ENCODE measurements at regions not wholly inside any gene's neighbourhood (a gene's known extent, or its start where the extent isn't known, plus 50 kb on each side); places are given as distances from the start of the nearest gene placed in this dataset.

DNA sequence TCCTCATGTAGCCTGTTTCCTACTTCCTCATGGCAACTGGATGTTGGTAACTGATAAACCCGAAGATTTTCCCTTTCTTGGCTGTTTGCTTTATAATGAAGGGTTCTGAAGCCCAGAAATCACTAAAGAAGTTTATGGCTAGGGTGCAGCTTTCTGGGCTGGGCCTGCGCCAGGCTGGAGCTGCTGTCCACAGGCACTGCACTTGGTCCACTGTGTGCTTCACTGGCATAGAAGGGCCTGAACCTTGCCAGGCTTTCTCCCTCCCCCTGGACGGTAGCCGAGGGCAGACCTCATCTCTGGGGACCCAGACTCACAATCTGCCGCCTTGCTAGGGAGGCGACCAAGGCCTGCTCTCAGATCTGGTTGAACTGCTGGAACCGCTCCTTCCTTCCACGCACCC, 133.3 kb upstream of the SPRED2 start:
- no peak for DNase-seq
- intact Hi-C loops (cut with DNase I), result no loop called here

DNA sequence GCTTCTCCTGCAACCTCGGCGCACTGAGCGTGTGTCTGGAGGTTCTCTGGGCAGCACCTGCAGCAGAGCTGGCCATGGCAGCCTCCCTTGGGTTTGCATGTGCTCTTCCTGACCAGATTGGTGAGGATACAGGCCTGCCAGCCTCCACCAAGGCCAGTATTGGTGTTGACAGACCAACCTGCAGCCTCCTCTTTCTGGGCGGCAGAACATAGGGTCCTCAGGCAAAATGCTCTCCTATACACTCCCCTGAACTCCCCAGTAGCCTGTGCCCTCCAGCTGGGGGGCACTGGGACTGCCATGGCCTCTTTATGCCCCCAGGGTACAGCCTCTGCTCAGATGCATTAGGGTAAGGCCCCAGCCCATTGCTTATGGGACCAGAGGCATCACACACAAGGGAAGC, 131.9 kb upstream of the SPRED2 start:
- no peak for DNase-seq
- intact Hi-C loops (cut with DNase I), result no loop called here

DNA sequence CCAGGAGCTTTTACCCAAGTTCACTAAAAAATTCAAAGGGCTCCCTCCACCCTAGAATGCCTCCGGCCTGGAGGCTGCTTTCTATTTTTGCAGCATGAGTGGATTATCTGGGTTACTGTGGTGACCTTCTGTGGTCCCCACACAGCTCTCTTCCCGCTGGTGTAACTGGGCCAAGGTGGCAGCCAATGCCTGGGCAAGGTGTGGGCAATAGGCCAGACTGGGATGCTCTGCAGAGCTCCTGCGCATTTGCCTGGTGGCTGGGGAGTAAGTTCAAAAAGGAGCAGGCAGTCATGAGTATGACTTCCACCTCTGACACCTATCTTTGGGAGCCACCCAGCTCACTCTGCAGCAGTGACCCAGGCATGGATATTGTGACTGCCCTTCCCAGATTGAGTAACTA, 130.5 kb upstream of the SPRED2 start:
- intact Hi-C loops (cut with DNase I), result no loop called here
- DNase-seq, result no peak

DNA sequence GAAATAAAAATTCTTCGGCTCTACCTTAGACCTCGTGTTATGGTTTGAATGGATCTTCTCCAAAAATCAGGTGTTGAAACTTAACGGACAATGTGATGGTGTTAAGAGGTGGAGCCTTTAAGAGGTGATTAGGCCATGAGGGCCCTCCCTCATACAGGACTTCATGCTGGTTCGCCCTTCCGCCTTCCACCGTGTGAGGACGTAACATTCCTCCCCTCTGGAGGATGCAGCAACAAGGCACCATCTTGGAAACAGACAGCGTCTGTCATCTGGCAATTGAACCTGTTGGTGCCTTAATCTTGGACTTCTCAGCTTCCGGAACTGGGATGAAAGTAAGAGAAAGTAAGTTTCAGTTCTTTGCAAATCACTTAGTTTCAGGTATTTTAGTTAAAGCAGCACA, 126.3 kb upstream of the SPRED2 start:
- no peak for DNase-seq
- intact Hi-C loops (cut with DNase I), result loop anchor here (10.0 kb wide), 1 partner anchor 124 kb away; the partner anchor contains the start of gene SPRED2

DNA sequence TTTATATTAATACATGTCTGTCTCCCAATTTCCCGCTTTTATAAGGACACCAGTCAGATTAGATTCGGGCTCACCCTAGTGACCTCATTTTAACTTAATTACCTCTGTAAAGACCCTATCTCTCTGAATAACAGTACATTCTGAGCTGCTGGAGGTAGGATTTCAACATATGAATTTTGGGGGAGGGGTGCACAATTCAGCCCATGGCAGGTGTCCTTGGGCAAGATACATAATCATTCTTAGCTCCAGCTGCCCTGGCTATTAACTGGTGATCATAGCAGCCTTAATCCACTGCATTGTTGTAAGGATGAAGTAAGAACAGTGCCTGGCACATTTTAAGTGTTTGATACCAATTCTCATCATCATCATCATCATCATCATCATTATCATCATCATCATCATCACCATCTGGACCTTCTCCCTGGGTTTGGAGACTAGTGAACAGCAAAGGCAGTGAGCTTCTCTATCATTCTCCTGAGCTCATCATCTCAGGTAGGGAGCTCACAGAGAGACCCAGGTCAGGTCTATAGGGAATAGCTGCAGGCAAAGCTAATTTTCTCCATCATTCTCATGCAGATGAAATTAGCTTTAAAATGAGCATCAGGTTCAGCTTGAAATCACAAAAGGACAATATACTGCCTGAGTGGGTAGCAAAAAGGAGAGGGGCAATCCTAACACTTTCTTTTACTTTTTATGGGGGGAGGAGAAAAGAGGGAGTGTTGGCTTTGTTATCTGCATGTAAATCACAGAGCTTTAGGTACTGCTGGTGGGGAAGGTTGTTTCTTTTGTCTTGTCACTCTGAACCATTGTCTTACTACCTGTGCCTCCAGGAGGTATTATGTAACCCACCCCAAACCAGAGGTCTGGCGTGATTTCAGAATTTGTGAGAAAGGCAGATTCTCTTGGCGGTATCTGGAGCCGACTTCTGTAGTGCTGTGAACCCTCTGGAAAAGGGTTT, 125.5 kb upstream of the SPRED2 start:
- intact Hi-C loops (cut with DNase I), result loop anchor here (10.0 kb wide), 1 partner anchor 123 kb away; the partner anchor contains the start of gene SPRED2
- DNase-seq, result no peak

DNA sequence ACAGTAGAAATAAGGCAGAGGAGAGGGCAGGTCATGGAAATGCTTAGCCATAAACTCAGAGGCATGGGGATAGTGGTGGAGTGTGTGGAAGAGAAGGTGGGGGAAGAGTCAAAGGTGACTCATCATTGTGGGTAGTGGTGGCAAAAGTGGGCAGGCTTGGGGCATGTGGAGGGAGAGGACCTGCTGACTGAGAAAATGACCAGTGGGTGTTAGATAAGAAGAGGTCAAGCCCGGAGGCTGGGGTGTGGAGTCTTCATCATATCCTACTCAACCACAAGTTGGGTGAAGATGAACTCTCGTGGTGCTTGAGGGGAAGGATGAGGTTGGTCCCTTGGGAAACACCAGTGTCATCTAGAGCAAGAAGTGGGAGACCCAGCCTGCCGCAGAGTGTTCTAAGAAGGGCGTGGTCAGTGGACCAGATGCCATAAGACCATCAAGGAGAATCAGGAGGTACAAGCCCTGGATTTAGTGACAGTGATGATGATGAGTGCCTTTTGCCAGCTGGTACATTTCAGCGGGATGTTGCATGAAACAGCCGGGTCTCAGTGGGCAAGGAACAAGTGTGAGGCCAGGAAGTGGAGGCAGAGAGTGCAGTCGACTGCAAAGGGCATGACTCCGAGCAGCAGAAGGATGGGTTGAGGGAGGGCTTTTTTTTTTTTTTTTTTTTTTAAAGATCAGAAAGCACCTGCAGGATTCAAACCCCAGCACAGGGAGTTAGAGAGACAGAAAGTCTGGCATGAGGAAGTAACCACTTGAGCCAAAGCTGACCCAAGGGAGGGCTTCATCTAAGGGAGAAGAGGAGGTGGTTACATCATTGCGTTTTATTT, 122.6 kb upstream of the SPRED2 start:
- DNase-seq, result peak in 1 of 10 donors; percentile 42
- intact Hi-C loops (cut with DNase I), result loop anchor here (10.0 kb wide), 1 partner anchor 120 kb away; the partner anchor contains the start of gene SPRED2

DNA sequence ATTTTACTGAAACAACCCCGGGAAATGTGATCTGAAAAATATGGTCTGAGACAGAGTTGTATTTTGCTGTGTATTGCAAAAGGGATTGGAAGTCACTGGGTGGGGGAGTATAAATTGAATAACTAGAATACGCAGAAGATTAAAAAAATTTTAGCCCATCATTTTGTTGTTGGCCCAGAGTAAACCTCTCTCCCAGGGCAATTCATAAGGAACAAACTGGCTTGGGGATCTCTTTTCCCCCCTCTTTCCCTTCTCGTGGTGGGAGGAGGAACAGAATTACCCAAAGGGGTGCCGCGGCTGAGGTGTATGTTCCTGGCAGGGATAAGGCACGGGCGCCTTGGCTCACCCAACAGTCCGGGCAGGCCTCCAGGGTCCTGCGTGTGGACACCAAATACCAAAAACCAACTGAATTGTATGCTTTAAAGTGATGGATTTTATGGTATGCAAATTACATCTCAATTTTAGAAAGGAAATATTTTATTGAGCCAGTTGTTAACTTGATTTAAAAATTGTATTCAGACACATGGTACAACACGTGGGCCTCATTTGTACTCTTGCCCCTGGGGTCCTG, 121.2 kb upstream of the SPRED2 start:
- intact Hi-C loops (cut with DNase I), result loop anchor here (1.0 to 10.0 kb wide), 2 partner anchors 119 to 288 kb away; partner anchors contain the start of gene SPRED2
- peak in 1 of 10 donors; percentile 43 for DNase-seq

DNA sequence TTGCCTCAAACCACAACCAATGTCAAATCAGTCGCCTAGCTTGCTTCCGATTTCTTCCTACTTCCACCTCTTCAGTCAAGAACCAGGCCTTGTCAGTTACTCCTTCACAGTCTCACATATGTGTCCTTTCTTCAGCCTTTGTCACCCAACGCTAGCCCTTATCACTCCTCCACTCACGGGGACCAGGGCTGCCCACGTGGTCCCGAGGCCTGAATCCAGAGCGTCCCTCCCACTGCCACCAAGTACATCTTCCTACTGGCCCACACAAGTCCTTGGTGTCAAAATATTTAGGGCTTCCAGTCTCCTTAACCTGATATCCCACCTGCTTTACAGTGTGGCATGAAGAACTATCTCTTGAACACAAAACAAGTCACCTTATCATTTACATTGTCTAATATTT, 119.1 kb upstream of the SPRED2 start:
- DNase-seq, result peak in 1 of 10 donors; percentile 13
- intact Hi-C loops (cut with DNase I), result loop anchor here (10.0 kb wide), 1 partner anchor 117 kb away; the partner anchor contains the start of gene SPRED2

DNA sequence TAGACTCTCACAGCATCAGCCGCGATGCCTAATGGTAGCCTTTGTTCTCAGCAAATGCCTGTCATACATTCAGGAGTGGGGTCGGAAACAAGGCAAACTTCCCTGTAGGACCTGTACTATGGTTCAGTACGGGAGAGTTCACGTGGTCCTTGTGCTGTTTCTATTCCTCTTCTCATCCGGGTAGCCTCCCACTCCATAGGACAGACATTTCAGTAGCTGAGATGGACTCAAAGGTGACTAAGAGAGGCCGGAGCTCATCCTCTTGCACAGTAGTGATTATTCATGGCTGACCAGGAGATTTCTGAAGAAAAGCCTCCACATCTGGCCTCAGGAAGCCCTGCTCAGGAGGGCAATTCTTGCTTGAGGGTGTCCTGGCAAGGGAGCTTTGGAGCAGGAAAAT, 117.8 kb upstream of the SPRED2 start:
- DNase-seq, result peak in 1 of 10 donors; percentile 15
- intact Hi-C loops (cut with DNase I), result loop anchor here (10.0 kb wide), 1 partner anchor 115 kb away; the partner anchor contains the start of gene SPRED2

DNA sequence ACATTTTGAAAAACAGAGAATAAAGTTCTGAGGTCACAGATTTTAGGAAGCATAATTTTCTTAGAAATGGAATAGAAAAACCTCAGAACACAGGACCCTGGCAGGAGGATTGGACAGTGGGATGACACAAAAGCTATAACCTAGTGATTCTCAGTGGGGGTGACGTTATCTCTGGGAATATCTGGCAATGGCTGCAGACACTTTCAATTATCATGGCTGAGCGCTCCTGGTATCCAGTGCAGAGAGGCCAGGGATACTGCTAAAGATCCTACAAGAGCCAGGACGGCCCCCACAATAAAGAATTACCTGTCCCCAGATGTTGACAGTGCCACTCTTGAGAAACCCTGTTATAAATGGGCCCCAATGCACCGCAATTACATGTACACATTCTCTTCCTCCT, 117.2 kb upstream of the SPRED2 start:
- intact Hi-C loops (cut with DNase I), result loop anchor here (10.0 kb wide), 1 partner anchor 115 kb away; the partner anchor contains the start of gene SPRED2
- peak in 1 of 10 donors; percentile 27 for DNase-seq

DNA sequence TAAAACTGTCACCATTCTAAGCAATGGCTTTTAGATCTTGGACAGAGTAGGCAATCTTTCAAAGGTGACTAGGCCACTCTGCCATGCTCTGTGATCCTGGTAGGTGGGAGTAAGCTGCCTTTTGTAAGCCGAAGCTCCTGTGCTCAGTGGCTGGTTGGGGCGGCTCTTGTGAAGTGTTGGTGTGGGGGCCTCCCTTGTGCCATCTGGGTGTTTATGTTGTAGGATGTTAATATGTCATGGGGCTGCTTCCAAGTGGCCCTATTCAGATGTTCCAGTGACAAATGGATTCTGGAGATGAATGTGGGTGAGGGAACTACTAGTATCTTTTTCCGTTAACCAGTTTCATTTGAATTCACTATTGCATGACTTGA, 116.8 kb upstream of the SPRED2 start:
- intact Hi-C loops (cut with DNase I), result no loop called here
- DNase-seq, result peak in 1 of 10 donors; percentile 42

DNA sequence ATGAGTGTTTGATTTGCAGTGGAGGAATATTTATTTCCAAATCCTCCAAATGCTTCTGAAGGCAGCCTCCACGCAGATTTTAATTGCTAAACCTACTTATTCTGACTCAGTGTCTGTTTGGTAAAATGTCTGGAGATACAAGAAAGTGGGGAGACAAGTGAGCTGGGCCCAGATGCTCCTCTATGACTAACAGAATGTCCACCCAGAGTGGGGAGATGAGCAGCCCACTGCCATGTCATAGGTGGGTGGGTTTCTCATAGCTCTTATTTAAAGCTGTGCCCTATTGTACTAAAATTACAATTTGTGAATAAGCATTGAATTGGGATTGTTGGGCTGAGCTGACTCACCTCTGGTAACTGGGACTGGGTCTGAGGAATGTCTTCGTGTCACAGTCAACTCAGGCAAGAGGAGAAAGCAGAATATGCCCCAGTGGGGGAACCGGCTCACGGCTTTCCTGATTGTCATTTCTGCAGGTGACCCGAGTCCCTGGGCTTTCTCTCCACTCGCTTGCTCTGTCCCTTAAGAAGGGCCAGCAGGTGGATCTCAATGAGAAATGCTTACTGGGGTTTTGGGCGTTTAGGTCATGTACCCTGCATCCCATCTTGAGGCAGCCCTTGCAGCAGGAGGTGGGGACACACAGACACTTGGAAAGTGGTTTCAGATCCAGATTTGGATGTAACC, 116.3 kb upstream of the SPRED2 start:
- intact Hi-C loops (cut with DNase I), result no loop called here
- DNase-seq, result peak in 1 of 10 donors; percentile 62

DNA sequence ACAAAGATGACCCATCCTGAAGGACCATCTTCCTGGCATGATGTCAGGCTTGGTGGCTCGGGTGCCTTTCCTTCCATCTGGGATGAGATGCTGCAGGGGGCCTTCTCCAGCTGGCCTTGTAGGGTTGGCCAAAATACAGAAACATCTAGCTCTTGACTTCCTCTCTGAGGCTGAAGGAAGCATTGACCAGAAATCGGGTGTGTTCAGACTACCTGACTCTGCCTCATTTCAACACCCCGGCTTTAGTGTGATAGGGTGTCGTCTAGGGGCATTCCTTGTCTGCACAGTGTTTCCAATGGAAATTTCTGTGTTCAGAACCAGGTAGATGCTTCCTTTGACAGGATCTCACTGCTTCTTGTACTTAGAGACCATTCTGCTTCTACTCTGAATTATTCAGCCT, 115.7 kb upstream of the SPRED2 start:
- intact Hi-C loops (cut with DNase I), result no loop called here

DNA sequence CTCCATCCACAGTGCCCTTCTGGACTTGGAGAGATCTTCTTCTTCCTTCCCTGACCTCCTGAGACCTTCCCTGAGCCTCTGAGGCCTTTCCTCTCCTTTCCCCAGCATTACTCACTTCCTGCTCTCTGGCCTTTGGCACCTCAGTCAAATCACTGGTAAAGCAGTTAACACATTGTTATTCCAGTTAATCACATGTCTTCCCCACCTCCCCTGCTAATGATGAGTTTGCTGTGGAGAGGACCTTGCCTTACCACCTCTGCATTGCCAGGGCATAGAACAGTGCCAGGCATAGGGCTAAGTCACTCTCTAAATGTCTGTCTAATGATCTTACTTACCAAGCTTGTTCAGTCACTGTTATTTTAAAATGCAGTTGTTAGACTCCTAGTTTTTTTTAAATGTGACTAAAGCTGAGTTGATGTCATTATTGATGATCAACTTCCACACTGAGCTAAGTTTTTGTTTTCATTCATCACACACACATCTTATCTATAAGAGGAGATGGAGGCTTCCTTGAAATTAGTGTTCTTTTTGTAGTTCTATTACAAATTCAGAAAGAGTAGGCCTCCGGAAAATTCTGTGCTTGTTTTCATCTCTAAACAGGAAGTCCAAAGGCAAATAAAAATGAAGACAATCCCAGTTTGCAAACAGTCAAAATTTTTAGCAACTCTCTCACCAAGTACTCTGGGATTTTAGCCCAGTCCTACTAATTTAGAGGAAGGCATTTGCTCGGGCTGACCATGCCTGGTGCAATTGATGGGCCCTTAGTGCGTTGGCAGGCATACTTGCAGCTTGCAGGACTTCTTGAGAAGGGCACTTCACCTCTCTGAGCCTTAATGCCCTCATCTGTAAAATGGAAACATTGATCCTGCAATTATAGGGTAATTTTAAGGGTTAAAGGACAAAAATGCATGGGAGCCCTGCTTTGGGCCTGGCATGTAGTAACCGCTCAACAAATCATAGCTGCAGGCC, 113.7 kb upstream of the SPRED2 start:
- peak in 1 of 10 donors; percentile 53 for DNase-seq
- intact Hi-C loops (cut with DNase I), result no loop called here

More for the DNA sequence above, 115.7 kb upstream of the SPRED2 start:
- peak in 1 of 10 donors; percentile 48 for DNase-seq

DNA sequence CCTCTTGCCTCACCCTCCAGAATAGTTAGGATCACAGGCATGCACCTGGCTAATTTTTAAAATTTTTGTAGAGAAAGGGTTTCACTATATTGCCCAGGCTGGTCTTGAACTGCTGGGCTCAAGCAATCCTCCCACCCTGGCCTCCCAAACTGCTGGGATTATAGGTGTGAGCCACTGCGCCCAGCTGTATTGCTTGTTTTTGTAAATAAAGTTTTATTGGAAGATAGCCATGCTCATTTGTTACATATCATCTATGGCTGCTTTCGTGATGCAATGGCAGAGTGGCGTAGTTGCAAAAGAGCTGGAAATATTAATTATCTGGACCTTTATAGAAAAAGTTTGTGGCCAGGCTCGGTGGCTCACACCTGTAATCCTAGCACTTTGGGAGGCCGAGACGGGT, 109.4 kb upstream of the SPRED2 start:
- no peak for DNase-seq
- intact Hi-C loops (cut with DNase I), result no loop called here

DNA sequence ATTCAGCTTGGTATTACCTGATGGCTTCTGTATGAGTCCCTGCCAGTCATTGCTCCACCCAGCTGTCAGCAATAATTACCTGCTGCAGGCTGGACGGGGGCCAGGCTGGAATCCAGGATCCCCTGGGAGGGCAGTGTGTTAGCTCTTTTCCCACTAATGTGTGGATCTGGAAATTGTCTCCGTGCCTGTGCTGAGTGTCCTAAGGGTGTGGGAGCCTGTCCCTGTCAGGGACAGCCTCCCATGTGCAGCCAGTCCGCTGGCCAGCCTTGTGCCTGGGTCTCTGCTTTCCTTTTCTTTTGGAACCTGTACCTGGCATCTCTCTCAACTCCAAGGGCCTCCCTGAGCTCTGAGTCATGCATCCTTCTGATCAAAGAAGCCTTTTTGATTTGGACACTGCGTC, 107.2 kb upstream of the SPRED2 start:
- DNase-seq, result peak in 1 of 10 donors; percentile 51
- intact Hi-C loops (cut with DNase I), result no loop called here

DNA sequence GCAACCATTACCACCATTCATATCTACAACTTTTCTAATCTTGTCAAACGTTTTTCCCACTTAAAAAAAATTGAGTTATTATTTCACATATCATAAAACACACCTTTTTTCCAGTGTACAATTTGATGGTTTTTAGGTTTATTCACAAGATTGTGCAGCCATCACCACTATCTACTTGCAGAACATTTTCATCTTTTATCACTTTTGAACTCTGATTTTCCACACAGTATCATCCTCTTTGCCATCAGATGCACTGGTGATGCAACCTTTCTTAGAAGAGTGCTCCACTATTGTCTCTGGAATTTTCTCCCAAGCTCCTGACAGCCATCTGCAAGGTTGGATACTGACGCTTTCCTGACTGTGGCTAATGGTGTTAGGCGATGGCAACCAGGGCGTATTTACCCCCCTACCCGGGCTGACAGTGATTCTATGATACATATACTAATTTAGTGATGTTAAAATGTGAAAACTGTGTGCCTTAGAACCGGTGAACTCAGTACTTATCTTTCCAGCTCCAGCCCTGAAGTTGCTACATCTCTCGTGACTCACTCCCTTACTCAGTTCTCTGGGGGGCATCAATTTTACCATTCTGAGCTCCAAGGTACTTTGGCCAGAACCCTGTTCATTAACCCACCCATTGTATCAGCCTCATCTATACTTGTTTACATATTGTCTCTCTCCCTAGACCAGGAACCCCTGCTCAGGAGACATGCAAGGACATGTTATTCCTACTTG, 105.4 kb upstream of the SPRED2 start:
- intact Hi-C loops (cut with DNase I), result no loop called here
- DNase-seq, result no peak

DNA sequence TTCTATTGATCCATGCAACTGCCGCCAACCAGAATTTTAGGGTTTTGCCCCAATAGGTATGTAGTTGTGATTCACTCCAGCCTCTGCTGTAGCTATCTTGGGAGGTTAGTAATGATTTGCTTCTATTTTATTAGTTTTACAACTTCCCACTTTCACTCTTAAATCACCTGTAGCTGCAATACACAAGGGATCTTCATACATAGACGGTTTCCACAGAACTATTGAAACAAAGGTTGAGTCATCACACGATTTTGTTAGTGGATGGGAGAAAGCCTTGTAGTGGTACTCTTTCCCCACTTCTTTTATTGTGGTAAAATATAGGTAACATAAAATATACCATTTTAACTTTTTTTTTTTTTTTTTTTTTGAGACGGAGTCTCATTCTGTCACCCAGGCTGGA, 104.2 kb upstream of the SPRED2 start:
- intact Hi-C loops (cut with DNase I), result no loop called here
- DNase-seq, result no peak

Measured in posterior cingulate gyrus (tissue), 11 donors.